ENCODE measurements at regions not wholly inside any gene's neighbourhood (a gene's known extent, or its start where the extent isn't known, plus 50 kb on each side); places are given as distances from the start of the nearest gene placed in this dataset.

GRCh38 chr6:21999741-22000140, 297.1 kb downstream of the PRL start:
- Histone ChIP-seq H3K36me3 (ENCODE audit: control insufficient read depth, insufficient read depth, low read length) (no peaks in the 10 kb centered on the region), H3K27me3 (ENCODE audit: control insufficient read depth, insufficient read depth, low read length) (no peaks in the 10 kb centered on the region), H3K4me3 (ENCODE audit: low read length) (no peak overlapping the region), H3K27ac (ENCODE audit: low read length) (no peak overlapping the region), H3K9me3 (ENCODE audit: control insufficient read depth, insufficient read depth, low read length) (no peaks in the 10 kb centered on the region), H3K4me1 (ENCODE audit: control insufficient read depth, insufficient read depth, low read length) (no peaks in the 10 kb centered on the region)
- Mint-ChIP-seq H3K27me3 (ENCODE audit: low read depth in 2 of 2) (no peaks in the 10 kb centered on the region), H3K36me3 (no peaks in the 10 kb centered on the region), H3K9me3 (no peaks in the 10 kb centered on the region), H3K27ac (no peak overlapping the region), H3K4me1 (no peaks in the 10 kb centered on the region), H3K4me3 (no peak overlapping the region)
- WGBS (ENCODE audit: insufficient coverage): 50% methylated on average over 1 of the region's 1 CpG
- intact Hi-C loops (cut with micrococcal nuclease): no loop called here
- ATAC-seq (no peak), DNase-seq (no peak)
- no peak for TF ChIP-seq CTCF (IDR thresholded peaks at IDR 0.05)

DNA sequence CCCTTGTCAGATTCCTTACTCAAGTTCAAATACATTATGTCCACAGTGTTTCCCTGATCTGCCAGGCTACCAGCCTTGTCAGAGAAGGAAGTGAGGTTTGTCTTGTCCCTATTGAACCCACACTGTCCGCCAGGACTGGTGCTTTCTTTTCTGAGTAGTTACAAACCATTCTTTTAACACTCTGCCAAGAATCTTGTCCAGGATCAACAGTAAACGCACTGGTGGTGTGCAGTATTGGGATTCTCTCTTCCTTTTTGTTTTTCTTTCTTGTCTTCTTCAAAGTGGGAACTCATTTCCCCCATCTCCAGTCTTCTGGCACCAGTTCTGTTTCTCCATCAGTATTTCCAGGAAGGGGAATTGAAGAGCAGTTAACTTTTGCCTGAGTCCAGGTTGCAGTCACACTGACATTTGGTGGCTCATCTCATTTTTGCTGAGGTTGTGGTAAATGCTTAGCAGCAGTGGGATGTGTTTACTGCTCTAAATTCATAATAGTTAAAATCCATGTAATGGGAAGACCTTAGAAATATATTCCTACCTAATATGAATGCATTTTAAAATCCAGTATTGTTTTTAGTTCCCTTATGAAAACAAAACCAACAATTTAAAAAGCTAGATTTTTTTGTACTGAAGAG, 295.3 kb downstream of the PRL start:
- H3K36me3 ChIP-seq (ENCODE audit: control insufficient read depth, insufficient read depth, low read length): no peaks in the 10 kb centered on the region
- DNase-seq (no peak), ATAC-seq (no peak)
- H3K4me3 ChIP-seq (ENCODE audit: low read length): no peak overlapping the region
- no peaks in the 10 kb centered on the region for H3K27me3 Mint-ChIP-seq (ENCODE audit: low read depth in 2 of 2)
- H3K9me3 Mint-ChIP-seq: no peaks in the 10 kb centered on the region
- WGBS (ENCODE audit: insufficient coverage): 76% methylated on average over 2 of the region's 2 CpGs
- H3K27ac ChIP-seq (ENCODE audit: low read length): no peak overlapping the region
- TF ChIP-seq CTCF (IDR thresholded peaks at IDR 0.05): no peak
- no peaks in the 10 kb centered on the region for H3K36me3 Mint-ChIP-seq
- no peaks in the 10 kb centered on the region for H3K4me1 ChIP-seq (ENCODE audit: control insufficient read depth, insufficient read depth, low read length)
- no peaks in the 10 kb centered on the region for H3K27me3 ChIP-seq (ENCODE audit: control insufficient read depth, insufficient read depth, low read length)
- no peaks in the 10 kb centered on the region for H3K9me3 ChIP-seq (ENCODE audit: control insufficient read depth, insufficient read depth, low read length)
- no peaks in the 10 kb centered on the region for H3K4me1 Mint-ChIP-seq
- H3K4me3 Mint-ChIP-seq: no peak overlapping the region
- intact Hi-C loops (cut with micrococcal nuclease): no loop called here
- H3K27ac Mint-ChIP-seq: no peak overlapping the region

DNA sequence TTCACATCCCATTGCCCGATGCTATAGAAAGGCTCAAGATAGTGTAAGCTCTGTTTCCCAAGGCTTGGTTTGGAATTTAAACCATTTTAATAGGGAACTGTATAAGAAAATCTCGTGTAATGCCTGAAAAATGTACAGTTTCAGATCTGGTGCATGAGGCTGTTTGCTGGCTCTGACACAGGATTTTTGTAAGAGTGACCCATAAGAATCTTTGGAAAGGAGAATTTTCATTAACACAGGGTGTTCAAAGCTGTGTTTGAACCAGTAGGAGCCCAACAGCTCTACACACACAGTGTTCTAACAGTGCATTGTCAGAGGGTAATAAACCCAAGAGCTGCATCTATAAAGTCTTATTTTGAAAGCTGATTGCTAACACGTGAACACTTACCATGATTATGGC, 293.5 kb downstream of the PRL start:
- TF ChIP-seq CTCF (IDR thresholded peaks at IDR 0.05): no peak
- WGBS (ENCODE audit: insufficient coverage): 88% methylated on average over 2 of the region's 3 CpGs
- intact Hi-C loops (cut with micrococcal nuclease): no loop called here
- no peak overlapping the region for H3K27ac ChIP-seq (ENCODE audit: low read length)
- H3K4me3 ChIP-seq (ENCODE audit: low read length): no peak overlapping the region
- H3K27ac Mint-ChIP-seq: no peak overlapping the region
- no peak for ATAC-seq
- H3K4me3 Mint-ChIP-seq: no peak overlapping the region
- no peaks in the 10 kb centered on the region for H3K4me1 ChIP-seq (ENCODE audit: control insufficient read depth, insufficient read depth, low read length)
- no peaks in the 10 kb centered on the region for H3K9me3 Mint-ChIP-seq
- no peaks in the 10 kb centered on the region for H3K4me1 Mint-ChIP-seq
- no peaks in the 10 kb centered on the region for H3K36me3 ChIP-seq (ENCODE audit: control insufficient read depth, insufficient read depth, low read length)
- H3K9me3 ChIP-seq (ENCODE audit: control insufficient read depth, insufficient read depth, low read length): no peaks in the 10 kb centered on the region
- H3K36me3 Mint-ChIP-seq: no peaks in the 10 kb centered on the region
- no peaks in the 10 kb centered on the region for H3K27me3 Mint-ChIP-seq (ENCODE audit: low read depth in 2 of 2)
- no peak for DNase-seq
- H3K27me3 ChIP-seq (ENCODE audit: control insufficient read depth, insufficient read depth, low read length): no peaks in the 10 kb centered on the region

DNA sequence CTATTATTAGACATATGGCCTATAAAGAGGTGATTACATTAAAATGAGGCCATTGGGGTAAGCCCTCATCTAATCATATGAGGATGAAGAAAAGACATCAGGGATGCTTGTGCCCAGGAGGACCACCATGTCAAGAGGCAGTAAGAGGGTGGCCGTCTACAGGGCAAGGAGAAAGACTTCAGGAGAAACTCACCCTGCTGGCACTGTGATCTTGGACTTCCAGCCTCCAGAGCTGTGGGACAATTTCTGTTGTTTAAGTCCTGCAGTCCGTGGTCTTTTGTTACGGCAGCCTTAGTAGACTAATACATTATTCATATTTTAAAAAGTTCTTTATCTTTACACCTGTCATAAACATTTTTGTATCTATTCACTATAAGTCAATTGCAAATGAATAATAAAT, 290.0 kb downstream of the PRL start:
- intact Hi-C loops (cut with micrococcal nuclease): no loop called here
- Histone ChIP-seq H3K9me3 (ENCODE audit: control insufficient read depth, insufficient read depth, low read length) (no peaks in the 10 kb centered on the region), H3K27me3 (ENCODE audit: control insufficient read depth, insufficient read depth, low read length) (no peaks in the 10 kb centered on the region), H3K36me3 (ENCODE audit: control insufficient read depth, insufficient read depth, low read length) (no peaks in the 10 kb centered on the region), H3K4me3 (ENCODE audit: low read length) (no peak overlapping the region), H3K4me1 (ENCODE audit: control insufficient read depth, insufficient read depth, low read length) (no peaks in the 10 kb centered on the region), H3K27ac (ENCODE audit: low read length) (no peak overlapping the region)
- TF ChIP-seq CTCF (IDR thresholded peaks at IDR 0.05): no peak
- Mint-ChIP-seq H3K27ac (no peak overlapping the region), H3K36me3 (no peaks in the 10 kb centered on the region), H3K4me1 (no peaks in the 10 kb centered on the region), H3K9me3 (no peaks in the 10 kb centered on the region), H3K27me3 (ENCODE audit: low read depth in 2 of 2) (no peaks in the 10 kb centered on the region), H3K4me3 (no peak overlapping the region)
- no peak for DNase-seq
- WGBS (ENCODE audit: insufficient coverage): 82% methylated on average over 3 of the region's 3 CpGs
- ATAC-seq: no peak
